ENCODE measurements at regions not wholly inside any gene's neighbourhood (a gene's known extent, or its start where the extent isn't known, plus 50 kb on each side); places are given as distances from the start of the nearest gene placed in this dataset.

- WGBS (ENCODE audit: insufficient coverage): 100% methylated on average over 2 of the region's 3 CpGs
- no peaks in the 10 kb centered on the region for H3K4me1 ChIP-seq (ENCODE audit: control insufficient read depth, insufficient read depth, low read length)
- H3K4me3 ChIP-seq (ENCODE audit: low read depth, low read length): no peak overlapping the region
- H3K27ac ChIP-seq (ENCODE audit: low read depth, low read length): no peak overlapping the region
- no peak for DNase-seq (ENCODE audit: low read depth in 4 of 6, low spot score in 6 of 6)
- H3K36me3 ChIP-seq (ENCODE audit: control insufficient read depth, insufficient read depth, low read length): no peaks in the 10 kb centered on the region
- no peaks in the 10 kb centered on the region for H3K9me3 ChIP-seq (ENCODE audit: control insufficient read depth, insufficient read depth, low read length)
- H3K27me3 ChIP-seq (ENCODE audit: control insufficient read depth, insufficient read depth, low read length): no peaks in the 10 kb centered on the region
Measured at GRCh38 chr7:84824057-84824651, 362.7 kb downstream of the SEMA3D start.

- Histone ChIP-seq H3K27ac (ENCODE audit: low read depth, low read length) (no peak overlapping the region), H3K4me1 (ENCODE audit: control insufficient read depth, insufficient read depth, low read length) (no peaks in the 10 kb centered on the region), H3K4me3 (ENCODE audit: low read depth, low read length) (no peak overlapping the region), H3K9me3 (ENCODE audit: control insufficient read depth, insufficient read depth, low read length) (no peaks in the 10 kb centered on the region), H3K36me3 (ENCODE audit: control insufficient read depth, insufficient read depth, low read length) (no peaks in the 10 kb centered on the region), H3K27me3 (ENCODE audit: control insufficient read depth, insufficient read depth, low read length) (no peaks in the 10 kb centered on the region)
- no peak for DNase-seq (ENCODE audit: low read depth in 4 of 6, low spot score in 6 of 6)
- 57% methylated on average over 1 of the region's 2 CpGs for WGBS (ENCODE audit: insufficient coverage)
Measured at GRCh38 chr7:84823530-84823929, 363.3 kb downstream of the SEMA3D start.

GRCh38 chr7:84822941-84823510, 363.8 kb downstream of the SEMA3D start:
- H3K4me1 ChIP-seq (ENCODE audit: control insufficient read depth, insufficient read depth, low read length): no peaks in the 10 kb centered on the region
- H3K9me3 ChIP-seq (ENCODE audit: control insufficient read depth, insufficient read depth, low read length): no peaks in the 10 kb centered on the region
- H3K27me3 ChIP-seq (ENCODE audit: control insufficient read depth, insufficient read depth, low read length): no peaks in the 10 kb centered on the region
- H3K27ac ChIP-seq (ENCODE audit: low read depth, low read length): no peak overlapping the region
- no peaks in the 10 kb centered on the region for H3K36me3 ChIP-seq (ENCODE audit: control insufficient read depth, insufficient read depth, low read length)
- DNase-seq (ENCODE audit: low read depth in 4 of 6, low spot score in 6 of 6): no peak
- no peak overlapping the region for H3K4me3 ChIP-seq (ENCODE audit: low read depth, low read length)
- WGBS (ENCODE audit: insufficient coverage): 98% methylated on average over 6 of the region's 6 CpGs

GRCh38 chr7:84821671-84822534, 365.0 kb downstream of the SEMA3D start:
- no peak overlapping the region for H3K27ac ChIP-seq (ENCODE audit: low read depth, low read length)
- no peaks in the 10 kb centered on the region for H3K36me3 ChIP-seq (ENCODE audit: control insufficient read depth, insufficient read depth, low read length)
- H3K4me1 ChIP-seq (ENCODE audit: control insufficient read depth, insufficient read depth, low read length): no peaks in the 10 kb centered on the region
- WGBS (ENCODE audit: insufficient coverage): 91% methylated on average over 2 of the region's 3 CpGs
- H3K27me3 ChIP-seq (ENCODE audit: control insufficient read depth, insufficient read depth, low read length): no peaks in the 10 kb centered on the region
- H3K4me3 ChIP-seq (ENCODE audit: low read depth, low read length): no peak overlapping the region
- H3K9me3 ChIP-seq (ENCODE audit: control insufficient read depth, insufficient read depth, low read length): no peaks in the 10 kb centered on the region
- DNase-seq (ENCODE audit: low read depth in 4 of 6, low spot score in 6 of 6): no peak

GRCh38 chr7:84820481-84820880, 366.4 kb downstream of the SEMA3D start:
- WGBS (ENCODE audit: insufficient coverage): 0% methylated on average over 1 of the region's 2 CpGs
- no peaks in the 10 kb centered on the region for H3K9me3 ChIP-seq (ENCODE audit: control insufficient read depth, insufficient read depth, low read length)
- H3K4me1 ChIP-seq (ENCODE audit: control insufficient read depth, insufficient read depth, low read length): no peaks in the 10 kb centered on the region
- H3K27ac ChIP-seq (ENCODE audit: low read depth, low read length): no peak overlapping the region
- DNase-seq (ENCODE audit: low read depth in 4 of 6, low spot score in 6 of 6): no peak
- H3K27me3 ChIP-seq (ENCODE audit: control insufficient read depth, insufficient read depth, low read length): no peaks in the 10 kb centered on the region
- no peaks in the 10 kb centered on the region for H3K36me3 ChIP-seq (ENCODE audit: control insufficient read depth, insufficient read depth, low read length)
- no peak overlapping the region for H3K4me3 ChIP-seq (ENCODE audit: low read depth, low read length)

- 100% methylated on average over 1 of the region's 1 CpG for WGBS (ENCODE audit: insufficient coverage)
- Histone ChIP-seq H3K4me3 (ENCODE audit: low read depth, low read length) (no peak overlapping the region), H3K9me3 (ENCODE audit: control insufficient read depth, insufficient read depth, low read length) (no peaks in the 10 kb centered on the region), H3K4me1 (ENCODE audit: control insufficient read depth, insufficient read depth, low read length) (no peaks in the 10 kb centered on the region), H3K36me3 (ENCODE audit: control insufficient read depth, insufficient read depth, low read length) (no peaks in the 10 kb centered on the region), H3K27ac (ENCODE audit: low read depth, low read length) (no peak overlapping the region), H3K27me3 (ENCODE audit: control insufficient read depth, insufficient read depth, low read length) (no peaks in the 10 kb centered on the region)
- no peak for DNase-seq (ENCODE audit: low read depth in 4 of 6, low spot score in 6 of 6)
Measured at GRCh38 chr7:84817016-84817415, 369.8 kb downstream of the SEMA3D start.

GRCh38 chr7:84813376-84813775, 373.5 kb downstream of the SEMA3D start:
- H3K36me3 ChIP-seq (ENCODE audit: control insufficient read depth, insufficient read depth, low read length): no peaks in the 10 kb centered on the region

GRCh38 chr7:84812021-84812420, 374.8 kb downstream of the SEMA3D start:
- no peaks in the 10 kb centered on the region for H3K36me3 ChIP-seq (ENCODE audit: control insufficient read depth, insufficient read depth, low read length)
- no peak for DNase-seq (ENCODE audit: low read depth in 4 of 6, low spot score in 6 of 6)
- 100% methylated on average over 1 of the region's 2 CpGs for WGBS (ENCODE audit: insufficient coverage)
- no peak overlapping the region for H3K4me3 ChIP-seq (ENCODE audit: low read depth, low read length)
- no peaks in the 10 kb centered on the region for H3K27me3 ChIP-seq (ENCODE audit: control insufficient read depth, insufficient read depth, low read length)
- H3K4me1 ChIP-seq (ENCODE audit: control insufficient read depth, insufficient read depth, low read length): no peaks in the 10 kb centered on the region
- H3K27ac ChIP-seq (ENCODE audit: low read depth, low read length): no peak overlapping the region
- H3K9me3 ChIP-seq (ENCODE audit: control insufficient read depth, insufficient read depth, low read length): no peaks in the 10 kb centered on the region

More at GRCh38 chr7:84813376-84813775, 373.5 kb downstream of the SEMA3D start:
- Histone ChIP-seq H3K9me3 (ENCODE audit: control insufficient read depth, insufficient read depth, low read length) (no peaks in the 10 kb centered on the region), H3K4me3 (ENCODE audit: low read depth, low read length) (no peak overlapping the region), H3K27me3 (ENCODE audit: control insufficient read depth, insufficient read depth, low read length) (no peaks in the 10 kb centered on the region), H3K4me1 (ENCODE audit: control insufficient read depth, insufficient read depth, low read length) (no peaks in the 10 kb centered on the region), H3K27ac (ENCODE audit: low read depth, low read length) (no peak overlapping the region)
- 90% methylated on average over 2 of the region's 2 CpGs for WGBS (ENCODE audit: insufficient coverage)
- no peak for DNase-seq (ENCODE audit: low read depth in 4 of 6, low spot score in 6 of 6)

- Histone ChIP-seq H3K36me3 (ENCODE audit: control insufficient read depth, insufficient read depth, low read length) (no peaks in the 10 kb centered on the region), H3K4me3 (ENCODE audit: low read depth, low read length) (no peak overlapping the region), H3K27ac (ENCODE audit: low read depth, low read length) (no peak overlapping the region), H3K9me3 (ENCODE audit: control insufficient read depth, insufficient read depth, low read length) (no peaks in the 10 kb centered on the region), H3K4me1 (ENCODE audit: control insufficient read depth, insufficient read depth, low read length) (no peaks in the 10 kb centered on the region), H3K27me3 (ENCODE audit: control insufficient read depth, insufficient read depth, low read length) (no peaks in the 10 kb centered on the region)
- WGBS (ENCODE audit: insufficient coverage): no CpG with 5 or more reads among the region's 1 CpG
- DNase-seq (ENCODE audit: low read depth in 4 of 6, low spot score in 6 of 6): no peak
Measured at GRCh38 chr7:84811362-84811761, 375.5 kb downstream of the SEMA3D start.

All from spinal cord (tissue), 9 donors.